HG03520 (cell line): ENCODE measurements at regions not wholly inside any gene's neighbourhood (a gene's known extent, or its start where the extent isn't known, plus 50 kb on each side); places are given as distances from the start of the nearest gene placed in this dataset.

Experiments used
- ATAC-seq: cut with Tn5 transposase; IDR thresholded peaks from one replicate; pipeline ENCODE4 v1.9.1; 2021; ENCODE audit warnings: mild to moderate bottlenecking, moderate library complexity; ENCODE audit not compliant: unreplicated experiment

- ATAC-seq: no peak
Measured at GRCh38 chr6:44657206-44657819, 269.8 kb downstream of the CDC5L start.

GRCh38 chr6:44658571-44658970 lies 271.1 kb downstream of the CDC5L start:
- no peak for ATAC-seq

- no peak for ATAC-seq
Measured at GRCh38 chr6:44659726-44660125, 272.2 kb downstream of the CDC5L start.

GRCh38 chr6:44660561-44661220 lies 273.2 kb downstream of the CDC5L start:
- ATAC-seq: no peak

- no peak for ATAC-seq
Measured at GRCh38 chr6:44661221-44662008, 273.9 kb downstream of the CDC5L start.

GRCh38 chr6:44662461-44663121 lies 275.1 kb downstream of the CDC5L start:
- no peak for ATAC-seq

- ATAC-seq: no peak
Measured at GRCh38 chr6:44663860-44664634, 276.5 kb downstream of the CDC5L start.

- ATAC-seq: no peak
Measured at GRCh38 chr6:44664716-44665115, 277.2 kb downstream of the CDC5L start.

- no peak for ATAC-seq
Measured at GRCh38 chr6:44665143-44665542, 277.6 kb downstream of the CDC5L start.

- ATAC-seq: no peak
Measured at GRCh38 chr6:44665683-44666082, 278.2 kb downstream of the CDC5L start.

- no peak for ATAC-seq
Measured at GRCh38 chr6:44666324-44666723, 278.8 kb downstream of the CDC5L start.

GRCh38 chr6:44667226-44667625 lies 279.7 kb downstream of the CDC5L start:
- ATAC-seq: no peak

- ATAC-seq: no peak
Measured at GRCh38 chr6:44667668-44668390, 280.3 kb downstream of the CDC5L start.

- ATAC-seq: no peak
Measured at GRCh38 chr6:44668391-44668930, 281.0 kb downstream of the CDC5L start.

- no peak for ATAC-seq
Measured at GRCh38 chr6:44668976-44669934, 281.7 kb downstream of the CDC5L start.

- no peak for ATAC-seq
Measured at GRCh38 chr6:44670146-44670545, 282.6 kb downstream of the CDC5L start.

GRCh38 chr6:44671333-44671732 lies 283.8 kb downstream of the CDC5L start:
- no peak for ATAC-seq

GRCh38 chr6:44672086-44672485 lies 284.6 kb downstream of the CDC5L start:
- no peak for ATAC-seq

- no peak for ATAC-seq
Measured at GRCh38 chr6:44672841-44673240, 285.3 kb downstream of the CDC5L start.
